Skeletal muscle cell (primary cell): ENCODE measurements at regions not wholly inside any gene's neighbourhood (a gene's known extent, or its start where the extent isn't known, plus 50 kb on each side); places are given as distances from the start of the nearest gene placed in this dataset.
A peak's percentile ranks its signal among the peaks of the same experiment; 100 is the strongest.
"Not testable (repeated sequence)": the region's sequence is repeated elsewhere in the genome, so short reads cannot be mapped to it uniquely, and the experiment has no call there.

ENCODE experiments used
- DNase-seq: peaks from one replicate; pipeline ENCODE4 v3.0.0-alpha.2; 2010; ENCODE audit warnings: low read depth
- H3K4me3 ChIP-seq: 2 replicates; pipeline ENCODE4 v1.5.1; 2011; ENCODE audit warnings: low read depth, mild to moderate bottlenecking, control low read depth, low read length, moderate library complexity

DNA sequence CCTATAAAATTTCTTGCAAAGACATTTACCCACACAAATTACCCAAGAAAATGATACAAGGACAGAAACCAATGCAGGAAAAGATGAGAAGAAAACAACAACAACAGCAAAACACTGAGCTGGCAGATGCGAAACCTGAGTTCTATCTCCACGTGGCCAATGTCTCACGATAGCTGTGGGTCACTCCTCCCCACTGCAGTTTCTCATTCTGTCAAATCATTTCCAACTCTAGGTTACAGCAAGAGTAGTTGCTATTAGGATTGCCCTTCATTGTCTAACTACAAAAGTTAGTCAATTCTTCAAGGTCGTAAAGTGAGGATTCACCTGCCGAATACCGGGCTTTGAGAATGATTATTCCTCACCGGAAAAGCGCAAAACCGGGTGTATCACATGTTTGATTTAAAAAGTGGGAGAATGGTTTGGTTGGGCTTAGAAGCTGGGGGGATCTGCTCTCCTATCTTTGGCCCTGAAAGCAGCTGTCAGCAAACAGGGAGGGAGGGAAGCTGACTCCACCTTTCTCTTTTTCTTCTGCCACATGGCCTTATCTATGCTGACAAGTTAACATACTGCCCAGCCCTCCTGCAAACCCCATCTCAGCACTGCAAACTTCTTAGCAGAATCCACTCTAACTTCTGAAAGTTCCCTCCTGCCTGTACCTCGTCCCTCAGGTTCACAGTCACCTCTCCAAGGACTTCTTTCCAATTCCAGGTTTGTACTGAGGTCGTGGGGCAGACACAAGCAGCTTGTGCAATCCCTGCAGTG lies 473.0 kb downstream of the SOX11 start:
- no peak overlapping the region for H3K4me3 ChIP-seq
- DNase-seq: no peak

DNA sequence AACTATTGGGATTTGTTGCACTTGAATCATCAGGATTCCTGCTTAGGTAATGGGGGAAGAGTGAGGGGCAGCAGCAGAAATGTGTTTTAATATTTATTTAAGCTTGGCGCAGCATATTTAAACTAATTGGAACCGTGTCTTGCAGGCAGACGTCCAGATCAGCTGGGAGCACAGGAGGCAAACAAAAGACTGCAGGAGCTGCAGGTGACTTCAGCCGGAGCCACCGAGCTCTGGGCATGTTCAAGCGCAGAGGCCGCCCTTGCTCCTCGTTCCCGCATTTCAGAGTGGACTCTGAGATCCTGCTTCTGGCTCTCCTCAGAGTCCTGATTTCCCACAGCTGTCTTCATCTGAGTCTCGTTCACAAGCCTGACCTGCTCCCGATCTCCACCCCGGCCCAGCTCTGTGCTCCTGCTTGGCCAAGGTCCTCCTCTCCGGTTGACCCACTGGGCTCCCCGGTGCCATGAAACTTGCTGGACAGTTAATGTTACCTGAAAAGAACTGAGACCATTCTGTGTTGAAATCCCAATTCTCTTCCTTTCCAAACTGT lies 475.5 kb downstream of the SOX11 start:
- no peak overlapping the region for H3K4me3 ChIP-seq
- DNase-seq: no peak

DNA sequence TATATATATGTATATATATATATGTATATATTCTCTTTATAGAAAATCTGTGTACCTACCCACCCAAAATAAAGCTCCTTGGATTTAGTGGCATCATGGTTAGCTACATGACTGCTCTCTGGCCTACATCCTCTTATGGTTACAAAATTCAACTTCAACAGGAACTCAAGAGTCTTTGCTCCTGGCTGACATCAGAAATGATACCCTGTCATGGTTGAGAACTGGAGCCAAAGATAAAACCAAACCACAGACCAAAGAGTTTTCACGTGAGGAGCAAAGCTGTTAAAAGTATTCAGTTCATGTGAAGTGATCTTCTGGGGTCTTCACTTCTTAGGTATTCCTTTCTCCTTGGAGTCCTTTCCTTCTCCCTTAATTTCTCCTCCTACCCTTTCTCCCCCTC lies 476.3 kb downstream of the SOX11 start:
- DNase-seq: no peak
- H3K4me3 ChIP-seq: no peak overlapping the region

GRCh38 chr2:6171294-6171693 lies 479.1 kb downstream of the SOX11 start:
- no peak overlapping the region for H3K4me3 ChIP-seq
- DNase-seq: no peak

- H3K4me3 ChIP-seq: no peak overlapping the region
- no peak for DNase-seq
Measured at GRCh38 chr2:6177811-6178210, 485.6 kb downstream of the SOX11 start.

DNA sequence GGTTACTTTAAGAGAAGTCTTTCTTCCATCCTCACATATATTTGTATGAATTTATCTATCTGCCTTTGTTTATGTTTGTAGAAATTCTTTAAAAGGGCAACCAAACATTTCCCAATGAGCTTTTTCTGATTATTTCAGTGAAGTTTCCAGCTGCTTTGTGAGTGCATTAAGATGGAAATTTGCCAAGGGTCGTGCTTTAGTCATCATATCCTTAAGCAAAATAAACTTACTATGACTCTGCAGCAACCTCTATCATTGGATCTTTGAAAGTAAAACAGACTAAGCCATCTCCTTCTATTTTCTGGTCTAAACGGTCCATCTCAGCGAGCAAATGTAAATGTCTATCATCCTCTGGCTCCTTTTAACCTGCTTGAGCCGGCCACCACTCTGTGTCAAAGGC lies 489.3 kb downstream of the SOX11 start:
- peak; percentile 71 for DNase-seq
- H3K4me3 ChIP-seq: no peak overlapping the region

- DNase-seq: no peak
- no peak overlapping the region for H3K4me3 ChIP-seq
Measured at GRCh38 chr2:6181926-6182325, 489.7 kb downstream of the SOX11 start.

DNA sequence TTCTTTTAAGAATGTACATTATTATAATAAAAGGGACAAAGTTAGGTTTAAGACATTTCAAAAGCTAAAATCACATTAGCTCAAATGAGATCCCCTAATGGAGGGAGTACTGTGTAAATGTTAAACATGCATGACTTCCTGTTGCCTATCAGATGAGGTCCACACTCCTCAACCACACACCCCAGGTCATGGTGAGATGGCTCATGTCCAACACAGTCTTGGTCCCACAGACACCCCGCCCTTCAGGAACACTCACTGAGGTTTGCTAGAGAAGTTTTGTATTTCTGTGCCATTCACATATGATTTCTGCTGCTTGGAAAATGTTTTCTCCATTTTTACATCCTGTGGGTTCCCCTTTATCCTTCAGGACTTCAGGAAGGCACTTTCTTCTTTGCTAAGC lies 491.0 kb downstream of the SOX11 start:
- H3K4me3 ChIP-seq: no peak overlapping the region
- DNase-seq: no peak

- no peak overlapping the region for H3K4me3 ChIP-seq
- peak; percentile 31 for DNase-seq
Measured at GRCh38 chr2:6184532-6185292, 492.5 kb downstream of the SOX11 start.

GRCh38 chr2:6186332-6187151 lies 494.4 kb downstream of the SOX11 start:
- H3K4me3 ChIP-seq: no peak overlapping the region
- peak; percentile 66 for DNase-seq

GRCh38 chr2:6196449-6196848 lies 504.3 kb downstream of the SOX11 start:
- H3K4me3 ChIP-seq: no peak overlapping the region
- no peak for DNase-seq

DNA sequence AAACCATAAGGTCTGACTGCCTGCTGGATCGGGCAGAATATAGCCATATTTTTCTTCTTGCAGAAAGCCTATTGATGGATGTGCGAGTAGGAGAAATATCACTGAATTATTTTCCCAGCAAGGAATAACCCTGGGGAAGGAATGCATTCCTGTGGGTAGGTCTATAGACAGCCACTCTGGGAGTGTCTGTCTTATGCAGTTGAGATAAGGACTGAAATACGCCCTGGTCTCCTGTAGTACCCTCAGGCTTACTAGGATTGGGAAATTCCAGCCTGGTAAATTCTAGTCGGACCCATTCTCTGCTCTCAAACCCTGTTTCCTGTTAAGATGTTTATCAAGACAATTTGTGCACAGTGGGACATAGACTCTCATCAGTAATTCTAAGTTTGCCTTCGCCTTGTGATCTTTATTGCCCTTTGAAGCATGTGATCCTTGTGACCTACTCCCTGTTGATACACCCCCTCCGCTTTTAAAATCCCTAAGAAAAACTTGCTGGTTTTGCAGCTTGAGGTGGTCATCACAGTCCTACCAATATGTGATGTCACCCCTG lies 506.3 kb downstream of the SOX11 start:
- DNase-seq: not testable (repeated sequence)

GRCh38 chr2:6202756-6203155 lies 510.6 kb downstream of the SOX11 start:
- H3K4me3 ChIP-seq: no peak overlapping the region
- no peak for DNase-seq

More for the DNA sequence above, 506.3 kb downstream of the SOX11 start:
- H3K4me3 ChIP-seq: not testable (repeated sequence)

GRCh38 chr2:6203291-6203959 lies 511.2 kb downstream of the SOX11 start:
- H3K4me3 ChIP-seq: no peak overlapping the region
- DNase-seq: no peak

- no peak for DNase-seq
- H3K4me3 ChIP-seq: no peak overlapping the region
Measured at GRCh38 chr2:6206882-6207281, 514.7 kb downstream of the SOX11 start.

GRCh38 chr2:6211236-6211635 lies 519.1 kb downstream of the SOX11 start:
- DNase-seq: no peak
- H3K4me3 ChIP-seq: no peak overlapping the region

- no peak for DNase-seq
- H3K4me3 ChIP-seq: no peak overlapping the region
Measured at GRCh38 chr2:6212491-6212890, 520.3 kb downstream of the SOX11 start.

- H3K4me3 ChIP-seq: no peak overlapping the region
- DNase-seq: no peak
Measured at GRCh38 chr2:6213056-6213780, 521.0 kb downstream of the SOX11 start.
